ENCODE measurements at regions not wholly inside any gene's neighbourhood (a gene's known extent, or its start where the extent isn't known, plus 50 kb on each side); places are given as distances from the start of the nearest gene placed in this dataset.

- peaks cover 5% of the 10 kb centered on the region for H3K4me1 Mint-ChIP-seq
- TF ChIP-seq CTCF (conservative IDR thresholded peaks at IDR 0.05), result no peak
- H3K27ac Mint-ChIP-seq (ENCODE audit: unreplicated experiment), result no peak overlapping the region
Measured at GRCh38 chr1:168832661-168833060, 103.7 kb upstream of the DPT start.

GRCh38 chr1:168833362-168833761 lies 104.4 kb upstream of the DPT start:
- H3K4me3 Mint-ChIP-seq, result no peak overlapping the region
- no peaks in the 10 kb centered on the region for H3K27me3 Mint-ChIP-seq (ENCODE audit: low read depth)
- H3K4me1 Mint-ChIP-seq, result peaks cover 5% of the 10 kb centered on the region
- H3K27ac Mint-ChIP-seq (ENCODE audit: unreplicated experiment), result no peak overlapping the region
- TF ChIP-seq CTCF (conservative IDR thresholded peaks at IDR 0.05), result no peak
- no peaks in the 10 kb centered on the region for H3K36me3 Mint-ChIP-seq (ENCODE audit: low read depth)
- no peak for DNase-seq (ENCODE audit: low read depth, low spot score)
- peaks cover under 1% of the 10 kb centered on the region for H3K9me3 Mint-ChIP-seq

More at GRCh38 chr1:168832661-168833060, 103.7 kb upstream of the DPT start:
- Mint-ChIP-seq H3K27me3 (ENCODE audit: low read depth) (no peaks in the 10 kb centered on the region), H3K36me3 (ENCODE audit: low read depth) (no peaks in the 10 kb centered on the region), H3K4me3 (no peak overlapping the region), H3K9me3 (no peaks in the 10 kb centered on the region)
- DNase-seq (ENCODE audit: low read depth, low spot score), result no peak

GRCh38 chr1:168833801-168834224 lies 104.8 kb upstream of the DPT start:
- Mint-ChIP-seq H3K36me3 (ENCODE audit: low read depth) (no peaks in the 10 kb centered on the region), H3K4me3 (no peak overlapping the region), H3K27me3 (ENCODE audit: low read depth) (no peaks in the 10 kb centered on the region), H3K4me1 (peaks cover 5% of the 10 kb centered on the region), H3K9me3 (peaks cover 3% of the 10 kb centered on the region), H3K27ac (ENCODE audit: unreplicated experiment) (no peak overlapping the region)
- no peak for DNase-seq (ENCODE audit: low read depth, low spot score)
- no peak for TF ChIP-seq CTCF (conservative IDR thresholded peaks at IDR 0.05)

- DNase-seq (ENCODE audit: low read depth, low spot score), result no peak
- peaks cover 3% of the 10 kb centered on the region for H3K9me3 Mint-ChIP-seq
- H3K4me1 Mint-ChIP-seq, result peaks cover 5% of the 10 kb centered on the region
- H3K27me3 Mint-ChIP-seq (ENCODE audit: low read depth), result no peaks in the 10 kb centered on the region
- no peak overlapping the region for H3K4me3 Mint-ChIP-seq
- H3K27ac Mint-ChIP-seq (ENCODE audit: unreplicated experiment), result no peak overlapping the region
- no peak for TF ChIP-seq CTCF (conservative IDR thresholded peaks at IDR 0.05)
- H3K36me3 Mint-ChIP-seq (ENCODE audit: low read depth), result no peaks in the 10 kb centered on the region
Measured at GRCh38 chr1:168834225-168834872, 105.3 kb upstream of the DPT start.

GRCh38 chr1:168835176-168835575 lies 106.2 kb upstream of the DPT start:
- H3K27ac Mint-ChIP-seq (ENCODE audit: unreplicated experiment), result no peak overlapping the region
- peaks cover 3% of the 10 kb centered on the region for H3K9me3 Mint-ChIP-seq
- H3K27me3 Mint-ChIP-seq (ENCODE audit: low read depth), result no peaks in the 10 kb centered on the region
- H3K4me1 Mint-ChIP-seq, result peaks cover 5% of the 10 kb centered on the region
- no peak for DNase-seq (ENCODE audit: low read depth, low spot score)
- H3K36me3 Mint-ChIP-seq (ENCODE audit: low read depth), result no peaks in the 10 kb centered on the region
- H3K4me3 Mint-ChIP-seq, result no peak overlapping the region
- no peak for TF ChIP-seq CTCF (conservative IDR thresholded peaks at IDR 0.05)

Measured in neural crest cell (in vitro differentiated cells).